HUDEP-2 (cell line): ENCODE measurements at regions not wholly inside any gene's neighbourhood (a gene's known extent, or its start where the extent isn't known, plus 50 kb on each side); places are given as distances from the start of the nearest gene placed in this dataset.
"Not testable (repeated sequence)": the region's sequence is repeated elsewhere in the genome, so short reads cannot be mapped to it uniquely, and the experiment has no call there.

Experiments
- DNase-seq, 76 experiments: peaks; one replicate each; lab custom pipeline; 2025; ENCODE audit not compliant: unreplicated experiment in 76 of 76; lab: John Stamatoyannopoulos, UW

DNA sequence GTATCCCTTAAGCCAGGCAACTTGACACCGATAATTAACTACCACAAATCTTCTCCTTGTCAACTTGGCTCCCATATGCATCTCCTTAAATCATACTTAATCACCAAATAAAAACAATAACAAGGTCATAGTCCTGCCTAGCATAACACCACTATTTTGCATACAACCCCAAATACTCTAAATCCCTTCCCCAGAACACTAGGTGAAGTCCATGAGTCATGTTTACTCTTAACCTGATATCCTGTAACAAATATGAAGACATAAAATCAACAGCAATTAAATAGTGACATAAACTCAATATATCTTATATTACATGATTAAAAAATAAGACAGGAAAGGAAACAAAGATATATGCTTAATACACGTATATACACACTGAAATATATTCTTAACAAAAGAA lies 362.0 kb downstream of the ETV1 start:
- DNase-seq = no peak

DNA sequence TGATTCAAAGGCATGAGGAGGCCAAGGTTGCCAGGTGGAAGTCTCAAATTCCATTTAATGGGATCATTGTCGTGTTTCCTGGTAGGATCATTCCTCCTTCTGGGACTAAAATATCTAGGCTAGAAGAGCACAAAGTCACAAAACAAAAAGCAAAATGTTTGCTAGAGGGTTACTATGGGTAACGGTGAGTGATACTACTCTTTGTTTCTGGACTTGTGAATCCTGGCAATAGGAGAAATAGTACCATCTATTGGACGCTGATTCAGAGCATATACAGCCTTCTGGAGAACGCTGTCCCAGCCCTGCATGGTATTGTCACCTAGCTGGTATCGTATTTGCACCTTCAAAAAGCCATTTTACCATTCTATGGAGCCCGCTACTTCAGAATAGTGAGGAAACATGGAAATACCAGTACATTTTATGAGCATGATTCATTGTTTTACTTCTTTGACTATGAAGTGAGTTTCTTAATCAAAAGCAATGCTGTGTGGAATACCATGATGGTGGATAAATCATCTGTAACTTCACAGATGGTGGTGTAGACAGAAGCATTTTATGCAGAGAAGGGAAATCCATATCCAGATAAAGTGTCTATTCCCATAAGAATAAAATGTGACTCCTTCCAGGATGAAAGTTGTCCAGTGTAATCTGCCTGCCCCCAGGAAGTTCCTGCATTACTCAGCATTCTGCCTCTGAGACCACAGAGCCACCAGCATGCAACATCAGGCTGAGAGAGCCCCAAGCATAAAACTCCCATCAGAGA lies 361.0 kb downstream of the ETV1 start:
- no peak for DNase-seq

DNA sequence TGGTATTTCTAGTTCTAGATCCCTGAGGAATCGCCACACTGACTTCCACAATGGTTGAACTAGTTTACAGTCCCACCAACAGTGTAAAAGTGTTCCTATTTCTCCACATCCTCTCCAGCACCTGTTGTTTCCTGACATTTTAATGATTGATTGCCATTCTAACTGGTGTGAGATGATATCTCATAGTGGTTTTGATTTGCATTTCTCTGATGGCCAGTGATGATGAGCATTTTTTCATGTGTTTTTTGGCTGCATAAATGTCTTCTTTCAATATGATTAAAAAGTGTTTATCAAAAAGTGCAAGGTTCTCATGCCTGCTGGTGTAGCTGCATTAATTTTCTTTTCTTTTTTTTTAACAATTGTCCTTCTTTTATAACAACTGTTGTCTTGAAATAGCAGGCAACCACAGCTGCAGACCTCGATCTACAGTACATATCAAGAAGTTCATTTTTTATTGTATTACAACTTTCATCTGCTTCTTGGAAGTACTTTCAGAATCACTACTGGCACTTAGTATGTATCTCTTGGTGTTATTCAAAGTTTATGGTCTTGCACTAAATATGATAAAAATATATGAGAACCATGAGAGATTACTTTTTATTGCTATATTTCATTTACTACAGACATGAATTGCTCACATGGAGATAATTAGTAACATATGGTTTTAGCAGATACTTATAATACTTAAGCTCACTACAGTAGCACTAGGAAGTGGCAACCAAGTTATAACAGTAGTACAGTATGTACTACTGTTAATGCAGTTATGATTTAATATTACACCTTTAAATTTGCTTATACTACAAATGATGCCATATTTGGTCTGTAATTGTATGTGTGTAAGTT lies 358.0 kb downstream of the ETV1 start:
- DNase-seq = not testable (repeated sequence)

DNA sequence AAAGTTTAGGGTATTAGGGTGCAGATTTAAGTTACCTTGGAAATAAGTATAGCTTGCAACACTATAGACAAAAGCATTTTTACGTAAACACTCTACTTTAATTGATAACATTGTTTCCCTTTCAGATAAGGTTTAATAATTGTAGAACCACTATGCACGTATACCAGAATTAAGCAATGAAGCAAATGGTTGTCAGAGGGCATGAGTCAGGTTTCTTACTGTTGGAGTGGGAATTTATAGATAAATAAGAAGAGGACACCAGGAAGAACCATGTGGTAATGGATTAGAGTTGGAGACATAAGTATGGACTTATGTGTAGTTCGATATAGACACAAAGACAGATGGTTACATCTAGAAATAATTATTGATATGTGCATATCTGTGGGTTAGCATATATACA lies 355.6 kb downstream of the ETV1 start:
- no peak for DNase-seq

DNA sequence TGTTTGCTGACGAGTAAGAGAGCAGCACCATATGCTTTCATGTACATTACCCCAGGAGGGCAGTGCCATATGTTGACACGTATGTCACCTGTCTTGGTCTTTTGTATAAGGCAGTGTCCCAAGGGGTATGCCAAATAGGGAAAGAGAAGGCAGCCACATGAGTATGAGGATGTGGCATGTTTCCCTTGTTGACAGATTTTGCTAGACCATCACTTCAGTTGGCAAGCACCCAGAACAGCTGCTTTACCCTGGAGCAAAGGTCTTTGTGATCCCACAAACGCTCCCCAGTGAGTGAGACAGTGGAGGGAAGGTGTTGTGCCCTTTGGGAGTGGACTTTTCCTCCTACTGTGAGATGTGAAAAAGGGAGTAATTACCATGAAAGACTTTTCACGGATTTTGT lies 350.1 kb downstream of the ETV1 start:
- DNase-seq = no peak

DNA sequence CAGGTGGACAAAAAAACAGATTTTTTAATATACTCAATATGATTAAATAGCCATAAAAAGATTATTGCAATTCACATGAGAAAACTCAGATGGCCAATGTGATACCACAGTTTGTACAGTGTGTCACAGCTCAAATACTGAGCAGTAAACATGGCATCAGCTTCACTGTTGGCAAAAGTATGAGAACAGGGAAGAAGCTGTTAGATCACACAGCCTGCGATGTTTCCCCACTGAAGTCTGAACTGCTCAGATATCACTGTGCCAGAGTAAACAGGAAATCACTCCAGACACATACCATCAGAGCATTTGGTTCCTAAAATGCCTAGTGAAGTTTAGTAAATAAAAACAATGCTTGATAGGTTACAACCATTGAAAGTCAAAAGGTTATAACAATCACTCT lies 347.8 kb downstream of the ETV1 start:
- no peak for DNase-seq

DNA sequence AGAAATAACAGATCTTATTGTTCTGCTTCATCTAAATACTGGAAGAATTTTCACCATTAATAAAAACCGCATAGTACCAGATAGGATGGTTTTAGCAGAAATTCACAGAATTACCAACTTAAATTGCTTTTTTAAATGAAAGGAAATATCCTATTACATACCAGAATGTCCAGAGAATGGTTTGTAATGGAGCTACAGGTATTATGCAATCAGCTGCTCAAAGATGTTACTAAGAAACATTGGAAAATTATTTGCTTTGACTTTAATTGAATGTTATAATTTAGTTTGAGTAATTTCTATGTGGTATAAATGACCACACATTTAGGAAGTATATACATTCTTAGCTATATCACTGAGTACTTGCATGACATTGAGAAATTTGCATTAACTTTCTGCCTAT lies 338.3 kb downstream of the ETV1 start:
- DNase-seq = no peak

DNA sequence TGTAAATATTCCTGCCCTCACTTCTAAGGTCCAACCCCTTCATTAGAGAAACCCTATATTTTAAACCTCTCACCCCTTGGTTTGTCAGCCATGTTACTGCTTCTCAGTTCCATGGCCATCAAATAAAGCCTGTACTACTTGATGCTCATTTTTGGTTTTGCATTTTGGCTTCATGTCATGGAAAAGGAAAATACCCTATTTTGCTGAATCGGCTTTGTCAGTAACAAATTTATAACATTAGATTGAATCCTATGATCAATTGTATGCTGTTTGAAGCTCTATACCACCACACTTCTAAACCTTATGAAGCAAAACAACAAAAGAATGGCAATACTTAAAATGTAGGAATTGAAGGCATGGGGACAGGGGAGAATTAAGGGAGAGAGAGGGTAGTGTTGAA lies 333.1 kb downstream of the ETV1 start:
- no peak for DNase-seq

DNA sequence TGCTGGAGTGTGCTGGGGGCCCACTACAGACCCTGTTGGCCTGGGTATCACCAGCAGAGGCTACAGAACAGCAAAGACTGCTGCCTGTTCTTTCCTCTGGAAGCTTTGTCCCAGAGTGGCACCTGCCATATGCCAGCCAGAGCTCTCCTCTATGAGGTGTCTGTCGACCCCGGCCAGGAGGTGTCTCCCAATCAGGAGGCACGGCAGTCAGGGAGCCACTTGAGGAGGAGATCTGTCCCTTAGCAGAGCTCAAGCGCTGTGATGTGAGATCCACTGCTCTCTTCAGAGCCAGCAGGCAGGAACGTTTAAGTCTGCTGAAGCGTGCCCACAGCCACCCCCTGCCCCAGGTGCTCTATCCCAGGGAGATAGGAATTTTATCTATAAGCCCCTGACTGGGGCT lies 316.2 kb downstream of the ETV1 start:
- no peak for DNase-seq

DNA sequence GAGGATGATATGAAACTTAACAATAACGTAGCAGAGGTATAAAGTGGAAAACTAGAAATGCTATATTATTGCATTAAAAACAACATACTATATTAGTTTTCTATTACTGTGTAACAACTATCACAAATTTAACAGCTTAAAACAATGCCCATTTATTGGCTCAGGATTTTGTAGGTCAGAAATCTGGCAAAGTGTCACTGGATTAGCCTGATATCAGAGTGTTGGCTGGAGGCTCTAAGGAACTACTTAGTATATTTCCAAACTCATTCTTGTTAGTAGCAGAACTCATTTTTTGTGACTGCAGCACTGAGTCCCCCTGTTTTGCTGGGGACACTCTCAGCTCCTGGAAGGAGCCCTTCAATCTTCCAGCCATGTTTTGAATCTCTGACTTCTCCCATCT lies 306.8 kb downstream of the ETV1 start:
- no peak for DNase-seq

DNA sequence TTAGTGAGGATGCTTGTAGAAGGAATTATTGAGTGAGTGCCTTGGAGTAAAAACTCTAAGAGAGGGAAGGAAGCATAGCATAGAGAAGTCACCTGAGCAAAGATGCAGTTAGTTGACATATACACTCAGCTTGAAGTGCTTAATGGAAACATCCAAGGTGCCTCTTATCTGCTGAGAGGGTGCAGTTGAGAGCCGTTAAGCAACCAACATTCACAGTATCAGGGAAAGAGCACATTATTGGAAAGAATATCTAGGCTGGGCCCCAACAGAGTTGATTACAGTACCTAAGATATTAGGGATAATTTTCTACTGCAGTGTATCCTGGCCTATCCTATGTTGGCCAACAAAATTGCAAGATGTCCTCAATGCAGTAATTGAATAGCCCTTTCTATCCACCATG lies 302.0 kb downstream of the ETV1 start:
- no peak for DNase-seq

DNA sequence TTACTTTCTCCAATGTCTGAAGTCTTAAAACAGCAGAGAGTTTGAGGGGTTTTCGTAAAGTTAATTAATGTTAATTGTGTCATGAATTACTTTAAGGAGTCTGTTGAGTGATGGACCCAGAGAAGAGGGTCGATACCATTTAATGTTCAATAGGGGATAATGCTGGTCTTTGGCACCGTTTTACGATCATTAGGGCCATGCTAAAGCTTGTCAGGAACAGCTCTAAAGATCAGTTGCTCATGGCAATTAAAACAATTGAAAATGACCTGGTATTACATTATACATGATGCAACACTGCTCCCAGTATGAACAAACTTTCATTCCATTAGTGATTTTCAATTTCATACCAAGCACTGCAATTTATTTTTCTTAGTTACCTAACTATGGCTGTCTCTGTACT lies 296.9 kb downstream of the ETV1 start:
- no peak for DNase-seq

DNA sequence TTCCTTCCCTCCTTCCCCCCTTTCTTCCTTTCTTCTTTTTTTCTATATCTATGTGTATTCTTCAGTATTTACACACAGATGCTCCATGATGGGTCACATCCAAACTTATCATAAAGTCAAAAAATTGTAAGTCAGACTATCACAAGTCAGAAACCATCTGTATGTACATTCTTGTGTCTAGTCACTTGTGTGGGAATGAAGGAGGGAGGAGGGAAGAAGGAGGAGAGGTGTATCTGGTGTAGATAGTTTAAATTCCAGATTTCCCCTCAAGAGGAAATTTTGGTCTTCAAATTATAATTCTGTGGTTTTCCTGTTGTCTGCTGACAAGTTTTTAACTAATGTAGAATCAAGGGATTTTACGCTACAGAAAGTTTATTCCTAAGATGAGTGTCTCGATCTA lies 287.2 kb downstream of the ETV1 start:
- DNase-seq = no peak

DNA sequence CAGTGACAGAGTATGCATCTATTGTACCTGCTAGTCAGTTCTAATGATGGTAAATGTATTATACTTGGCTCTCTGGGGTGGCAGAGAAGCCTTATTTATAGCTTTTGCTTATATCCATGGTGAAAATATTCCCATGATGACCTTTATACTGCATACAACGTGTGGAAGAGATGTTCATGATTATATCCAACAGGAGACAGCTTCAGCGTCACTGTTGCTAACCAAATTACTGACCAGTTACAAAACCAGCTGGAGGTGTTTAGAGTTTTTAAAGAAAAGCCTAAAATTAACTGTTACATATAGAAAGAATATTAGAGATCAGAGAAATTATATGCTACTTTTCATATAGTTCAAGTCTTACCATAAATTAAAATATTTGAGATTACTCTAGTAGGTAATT lies 280.8 kb downstream of the ETV1 start:
- DNase-seq = no peak

DNA sequence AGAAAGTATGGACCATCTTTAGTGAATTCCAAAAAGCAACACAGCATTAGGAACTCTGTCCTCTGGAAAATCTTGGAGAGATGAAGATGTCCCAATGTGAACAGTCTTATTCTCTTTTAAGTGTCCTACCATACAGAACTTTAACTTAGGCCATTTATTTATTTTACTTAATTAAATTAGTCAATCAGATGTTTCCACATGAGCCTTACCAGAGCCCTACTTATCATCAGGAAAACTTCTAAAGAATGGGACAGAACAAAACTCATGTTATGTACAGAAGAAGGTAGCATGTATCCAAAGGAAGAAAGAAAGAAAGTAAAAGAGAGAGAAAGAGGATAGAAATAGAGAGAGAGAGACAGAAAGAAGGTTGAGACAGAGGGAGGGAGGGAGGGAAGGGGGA lies 276.4 kb downstream of the ETV1 start:
- no peak for DNase-seq

DNA sequence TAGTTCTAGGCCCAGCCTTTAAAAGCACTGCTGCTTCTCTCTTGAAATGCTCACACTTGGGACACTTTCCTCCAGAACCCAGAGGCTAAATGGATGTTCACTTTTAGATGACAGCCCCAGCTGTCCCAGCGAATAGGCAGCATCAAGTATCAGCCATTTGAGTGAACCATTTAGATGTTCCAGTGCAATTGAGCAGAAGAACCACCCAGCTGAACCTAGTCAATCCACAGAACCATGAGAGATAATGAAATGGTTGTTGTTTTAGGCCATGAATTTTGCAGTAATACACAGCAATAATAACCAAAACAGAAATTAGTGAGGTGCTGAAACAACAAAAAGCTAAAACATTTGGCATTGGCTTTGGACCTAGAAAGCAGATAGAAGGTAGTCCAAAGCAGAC lies 273.9 kb downstream of the ETV1 start:
- DNase-seq = no peak

DNA sequence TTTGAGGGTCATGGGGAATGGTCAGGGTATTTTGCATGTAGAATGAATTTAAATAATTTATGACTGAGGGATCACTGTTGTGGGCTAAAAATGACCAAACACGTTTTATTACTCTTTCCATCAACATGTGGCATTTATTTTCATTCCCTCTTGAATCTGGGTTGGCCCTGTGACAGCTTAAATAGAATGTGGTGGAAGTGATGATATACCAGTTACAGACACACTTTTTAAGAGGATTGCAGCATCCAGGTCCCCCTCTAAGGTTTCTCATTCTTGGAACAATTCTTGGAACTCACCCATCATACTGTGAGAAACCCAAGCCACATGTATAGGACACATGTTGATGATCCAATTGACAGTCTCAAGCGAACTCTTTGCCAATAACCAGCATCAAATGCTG lies 272.4 kb downstream of the ETV1 start:
- no peak for DNase-seq

DNA sequence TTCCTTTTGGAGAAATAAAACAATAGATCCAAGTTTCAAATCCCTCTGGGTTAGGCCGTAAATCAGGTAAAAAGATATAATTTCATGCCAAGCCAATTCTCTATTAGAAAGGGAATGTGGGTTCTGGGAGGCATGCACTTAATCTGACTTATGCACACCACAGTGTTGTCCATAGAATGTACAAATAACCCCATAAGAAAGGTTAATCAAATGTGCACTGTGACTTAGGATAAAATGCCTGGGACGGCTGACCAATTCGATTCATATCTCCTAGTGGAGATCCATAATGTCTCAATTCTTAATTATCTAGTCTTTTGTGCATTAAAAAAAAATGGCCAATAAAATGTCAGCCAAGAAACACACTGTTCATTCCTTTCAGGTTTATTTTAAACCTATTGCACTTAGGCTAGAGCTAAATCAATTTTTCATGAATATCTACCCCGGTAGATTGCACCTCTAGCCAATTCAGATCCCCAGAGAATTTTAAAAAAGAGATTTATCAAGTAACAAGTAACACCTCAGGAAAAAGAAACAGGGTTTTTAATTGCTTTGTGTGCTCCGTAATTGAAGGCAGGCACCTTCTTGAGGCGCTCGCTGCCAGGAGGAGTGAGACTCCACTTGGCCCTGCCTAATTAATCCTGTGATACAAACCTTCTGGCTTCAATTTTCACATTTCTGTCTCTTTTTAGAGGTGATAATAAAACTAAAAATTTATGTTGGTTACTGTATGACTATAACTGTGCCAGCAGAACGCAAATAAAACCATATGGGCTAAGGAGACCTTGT lies 265.1 kb downstream of the ETV1 start:
- no peak for DNase-seq

DNA sequence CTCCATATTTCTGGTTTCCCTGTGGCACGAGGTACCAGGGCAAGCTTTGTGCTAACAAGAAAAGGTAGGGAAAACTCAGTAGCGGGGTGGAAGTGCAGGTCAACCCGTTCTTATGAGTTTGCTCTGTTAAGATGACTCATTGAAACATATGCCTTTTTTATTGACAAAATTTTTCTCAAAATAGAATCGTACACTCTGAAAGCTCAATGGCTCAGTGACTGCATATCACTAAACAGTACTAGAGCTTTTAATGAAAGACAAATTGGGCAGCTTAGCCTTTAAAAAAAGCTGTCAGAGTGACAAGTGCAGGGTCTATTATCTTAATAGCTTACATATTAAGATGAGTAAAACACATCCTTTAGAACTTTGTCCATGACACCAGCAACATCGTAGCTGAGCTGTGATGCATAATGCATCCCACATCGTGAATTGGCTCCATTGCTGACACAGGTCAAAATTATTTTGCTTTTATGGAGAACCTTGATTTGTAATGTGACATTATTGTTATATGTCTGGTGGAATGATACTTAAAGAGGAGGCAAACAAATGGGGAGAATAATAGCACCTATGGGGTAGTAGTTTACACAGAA lies 264.4 kb downstream of the ETV1 start:
- DNase-seq = no peak

DNA sequence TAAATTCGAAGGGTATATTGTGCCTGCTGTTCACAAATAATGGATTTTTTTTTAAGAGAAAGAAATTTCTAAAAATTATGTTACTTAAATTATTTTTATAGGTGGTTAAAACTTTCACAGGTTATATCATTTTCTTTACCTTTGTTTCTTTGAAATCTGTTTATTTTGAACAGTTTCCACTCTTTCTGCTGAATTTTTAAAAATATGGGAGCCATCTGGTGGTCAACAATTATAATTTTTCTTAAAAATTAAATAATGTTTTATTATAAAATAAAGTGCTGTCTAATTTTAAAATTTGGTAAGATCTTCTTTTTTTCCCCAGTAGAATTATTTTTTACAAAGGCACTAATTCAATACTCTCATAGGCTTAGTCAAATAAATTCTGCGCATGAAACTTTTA lies 263.9 kb downstream of the ETV1 start:
- DNase-seq = no peak

DNA sequence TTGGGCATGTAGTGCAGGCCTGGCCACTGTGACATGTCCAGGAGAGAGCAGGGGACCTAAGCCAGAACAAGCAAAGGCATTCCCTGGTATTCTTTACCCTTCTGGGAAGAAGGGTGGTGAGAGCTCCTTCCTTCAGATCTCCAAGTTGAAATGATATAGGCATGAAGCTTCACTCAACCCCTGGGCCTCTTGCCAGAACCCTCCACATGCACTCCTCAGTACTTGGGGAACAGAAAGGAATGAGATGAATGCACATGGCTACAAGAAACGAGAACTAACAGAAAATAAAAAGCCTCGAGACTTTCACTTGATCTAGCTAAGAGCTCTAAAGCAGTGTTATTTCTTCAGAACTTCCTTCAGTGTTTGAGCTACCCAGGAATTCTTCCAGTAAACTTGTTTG lies 262.2 kb downstream of the ETV1 start:
- no peak for DNase-seq
